ENCODE measurements at regions not wholly inside any gene's neighbourhood (a gene's known extent, or its start where the extent isn't known, plus 50 kb on each side); places are given as distances from the start of the nearest gene placed in this dataset.
"Not testable (repeated sequence)": the region's sequence is repeated elsewhere in the genome, so short reads cannot be mapped to it uniquely, and the experiment has no call there.

GRCh38 chr2:217366266-217366895 lies 506.5 kb upstream of the TNP1 start:
- DNase-seq (ENCODE audit: low read depth), result no peak

- no peak for DNase-seq (ENCODE audit: low read depth)
These were observed 505.8 kb upstream of the TNP1 start for GRCh38 chr2:217365656-217366055.

DNA sequence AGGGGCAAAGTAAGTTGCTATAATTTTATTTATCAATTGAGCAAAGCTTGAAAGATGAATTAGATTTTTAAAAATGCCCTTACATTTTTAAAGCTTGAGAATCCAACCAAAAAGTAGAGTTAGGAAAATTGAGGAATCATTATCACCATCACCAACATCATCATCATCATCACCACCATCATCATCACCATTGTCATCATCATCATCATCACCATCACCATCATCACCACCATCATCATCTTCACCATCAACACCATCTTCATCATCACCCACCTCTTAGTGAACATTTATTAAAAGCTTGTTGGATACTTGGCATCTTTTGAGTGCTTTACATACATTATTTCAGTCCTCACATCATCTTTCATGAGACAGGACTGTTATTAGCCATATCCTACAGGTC lies 504.4 kb upstream of the TNP1 start:
- DNase-seq (ENCODE audit: low read depth), result no peak

DNA sequence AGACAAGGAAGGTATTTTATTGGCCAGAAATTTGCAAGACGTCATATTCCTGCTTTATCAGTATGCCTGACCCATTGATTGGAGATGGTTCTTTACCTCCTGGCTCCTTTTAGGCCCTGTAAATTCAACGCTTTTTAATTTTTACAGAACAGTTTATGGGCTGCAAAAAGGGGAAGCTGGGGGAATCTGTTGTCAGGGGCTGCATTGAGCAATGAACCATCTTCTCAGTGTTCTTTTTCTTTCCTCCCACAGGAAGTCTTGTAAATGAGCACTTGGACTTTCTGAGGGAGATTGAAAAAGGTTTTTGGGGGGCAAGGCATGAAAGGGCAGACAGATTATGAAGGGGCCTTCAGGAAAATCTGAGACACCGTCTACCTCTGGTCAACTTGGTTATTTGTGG lies 503.6 kb upstream of the TNP1 start:
- DNase-seq (ENCODE audit: low read depth), result no peak

GRCh38 chr2:217362710-217363109 lies 502.8 kb upstream of the TNP1 start:
- no peak for DNase-seq (ENCODE audit: low read depth)

DNA sequence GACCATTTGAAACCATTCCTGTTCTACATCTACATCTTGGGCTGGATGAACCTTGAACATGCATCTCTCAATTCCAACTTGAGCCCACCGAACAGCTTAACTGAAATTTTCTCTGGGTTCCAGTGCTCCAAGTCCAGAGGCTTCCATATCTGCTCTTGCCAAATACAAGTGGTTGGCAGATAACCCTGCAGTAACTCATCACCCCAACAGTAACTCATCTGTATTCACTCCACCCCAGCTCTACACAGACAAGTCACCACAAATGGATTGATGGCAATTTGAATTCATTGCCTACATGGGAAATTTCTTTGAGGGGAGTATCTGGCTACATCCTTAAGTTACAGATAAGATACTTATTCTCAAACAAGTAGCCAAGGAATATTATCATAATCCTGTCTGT lies 502.4 kb upstream of the TNP1 start:
- no peak for DNase-seq (ENCODE audit: low read depth)

GRCh38 chr2:217361483-217361880 lies 501.6 kb upstream of the TNP1 start:
- no peak for DNase-seq (ENCODE audit: low read depth)

DNA sequence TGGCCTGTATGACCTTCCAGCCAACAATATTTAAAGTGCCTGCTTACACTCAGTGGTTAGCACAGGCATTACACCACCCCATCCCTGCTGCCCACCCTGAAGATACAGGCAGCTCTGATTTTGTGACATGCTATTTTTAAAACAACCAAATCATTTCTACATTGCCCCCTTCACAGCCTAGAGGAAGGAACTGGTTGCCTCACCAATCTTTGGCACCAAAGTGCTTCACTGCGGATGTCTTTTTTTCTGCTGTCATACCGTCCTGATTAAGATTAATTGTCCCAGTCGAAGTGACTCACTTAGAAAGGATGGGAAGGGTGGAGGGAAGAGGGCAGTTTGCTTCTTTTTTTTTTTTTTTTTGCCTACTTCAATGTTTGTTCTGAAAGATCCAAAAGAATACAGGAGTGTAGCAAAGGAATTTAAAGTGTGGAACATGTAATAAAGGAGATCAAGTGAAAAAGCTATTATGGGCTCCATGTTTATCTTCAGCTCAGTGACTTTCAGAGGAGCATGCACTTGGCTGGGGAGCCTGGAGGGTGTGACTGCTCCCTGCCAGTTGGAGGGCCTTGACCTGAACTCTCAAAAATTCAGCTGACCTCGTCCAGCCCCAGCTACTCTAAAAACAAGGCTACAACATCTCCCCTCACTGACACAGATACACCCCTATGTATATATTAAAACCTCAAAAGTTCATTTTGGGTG lies 501.1 kb upstream of the TNP1 start:
- no peak for DNase-seq (ENCODE audit: low read depth)

- DNase-seq (ENCODE audit: low read depth), result no peak
These were observed 500.2 kb upstream of the TNP1 start for GRCh38 chr2:217360111-217360510.

- DNase-seq (ENCODE audit: low read depth), result no peak
These were observed 498.2 kb upstream of the TNP1 start for GRCh38 chr2:217357886-217358620.

- no peak for DNase-seq (ENCODE audit: low read depth)
These were observed 496.9 kb upstream of the TNP1 start for GRCh38 chr2:217356781-217357180.

DNA sequence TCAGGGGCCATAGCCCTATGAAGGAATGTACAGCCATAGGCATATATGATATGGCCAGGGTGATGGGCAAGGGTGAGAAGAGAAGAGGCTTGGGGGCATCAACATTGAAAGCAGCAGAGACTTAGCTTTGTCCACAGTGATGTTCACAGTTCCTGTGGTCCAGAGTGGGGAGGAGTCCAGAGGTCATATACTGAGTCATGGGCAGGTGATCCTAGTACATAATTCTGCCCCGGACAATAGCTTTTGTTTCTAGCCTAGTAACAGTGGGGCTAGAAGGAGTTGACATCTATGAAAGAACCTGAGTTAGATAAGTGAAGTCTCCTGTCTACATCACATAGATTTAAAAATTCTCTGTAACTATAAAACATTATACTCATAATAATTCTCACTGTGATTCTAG lies 496.3 kb upstream of the TNP1 start:
- DNase-seq (ENCODE audit: low read depth), result no peak

- DNase-seq (ENCODE audit: low read depth), result no peak
These were observed 493.7 kb upstream of the TNP1 start for GRCh38 chr2:217353591-217353990.

DNA sequence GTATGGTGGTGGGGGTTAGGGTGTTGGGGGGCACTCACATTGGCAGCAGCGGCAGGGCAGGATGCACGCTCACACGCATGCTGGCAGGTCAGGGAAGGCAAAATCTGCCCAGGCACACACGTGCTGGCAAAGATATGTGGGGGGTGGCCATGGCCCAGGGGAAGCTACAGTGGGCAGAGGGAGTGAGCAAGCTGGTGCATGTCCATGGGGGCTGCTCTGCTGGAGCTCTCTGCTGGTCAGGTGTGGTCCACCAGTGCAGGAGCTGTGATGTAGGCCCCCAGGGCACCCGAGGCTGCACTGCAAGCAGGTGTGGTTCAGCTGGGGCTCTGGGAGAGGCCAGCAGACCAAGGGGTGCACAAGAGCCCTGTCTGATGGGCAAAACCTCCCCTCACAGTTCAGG lies 491.5 kb upstream of the TNP1 start:
- no peak for DNase-seq (ENCODE audit: low read depth)

DNA sequence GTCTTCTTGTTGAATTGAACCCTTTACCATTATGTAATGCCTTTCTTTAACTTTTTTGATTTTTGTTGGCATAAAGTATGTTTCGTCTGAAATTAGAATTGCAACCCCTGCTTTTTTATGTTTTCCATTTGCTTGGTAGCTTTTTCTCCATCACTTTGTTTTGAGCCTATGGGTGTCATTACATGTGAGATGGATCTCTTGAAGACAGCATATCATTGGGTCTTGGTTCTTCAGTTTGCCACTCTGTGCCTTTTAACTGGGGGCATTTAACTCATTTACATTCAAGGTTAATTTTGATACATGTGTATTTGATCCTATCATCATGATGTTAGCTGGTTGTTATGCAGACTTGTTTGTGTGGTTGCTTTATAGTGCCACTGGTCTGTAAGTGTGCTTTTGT lies 489.4 kb upstream of the TNP1 start:
- no peak for DNase-seq (ENCODE audit: low read depth)

DNA sequence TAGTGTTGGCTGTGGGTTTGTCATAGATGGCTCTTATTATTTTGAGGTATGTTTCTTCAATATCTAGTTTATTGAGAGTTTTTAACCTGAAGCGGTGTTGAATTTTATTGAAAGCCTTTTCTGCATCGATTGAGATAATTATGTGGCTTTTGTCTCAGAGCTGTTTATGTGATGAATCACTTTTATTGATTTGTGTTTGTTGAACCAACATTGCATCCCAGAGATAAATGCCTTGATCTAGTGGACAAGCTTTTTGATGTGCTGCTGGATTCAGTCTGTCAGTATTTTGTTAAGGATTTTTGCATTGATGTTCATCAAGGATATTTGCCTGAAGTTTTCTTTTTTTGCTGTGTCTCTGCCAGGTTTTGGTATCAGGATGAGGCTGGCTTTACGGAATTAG lies 487.8 kb upstream of the TNP1 start:
- DNase-seq (ENCODE audit: low read depth), result not testable (repeated sequence)

GRCh38 chr2:217346043-217346442 lies 486.2 kb upstream of the TNP1 start:
- DNase-seq (ENCODE audit: low read depth), result not testable (repeated sequence)

- DNase-seq (ENCODE audit: low read depth), result no peak
These were observed 481.0 kb upstream of the TNP1 start for GRCh38 chr2:217340899-217341298.

GRCh38 chr2:217340176-217340575 lies 480.3 kb upstream of the TNP1 start:
- DNase-seq (ENCODE audit: low read depth), result no peak

DNA sequence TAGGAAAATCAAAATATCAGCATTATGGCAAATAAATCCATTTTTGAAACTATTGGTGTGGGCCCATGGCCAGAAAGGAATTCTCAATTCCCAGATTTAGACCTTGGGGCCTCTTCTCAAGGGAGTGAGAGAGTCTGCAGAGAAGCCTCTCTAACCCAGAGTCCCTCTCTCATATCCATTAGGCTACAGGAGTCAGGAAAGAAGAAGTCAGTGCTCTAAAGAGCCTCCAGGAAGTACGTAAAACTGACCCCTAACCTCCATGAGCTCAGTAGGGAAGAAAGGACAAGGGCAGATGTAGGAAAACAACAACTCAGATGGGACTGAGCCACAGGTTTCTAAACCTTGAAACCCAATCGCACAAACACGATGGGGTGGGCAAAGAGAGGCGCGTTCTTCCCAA lies 479.9 kb upstream of the TNP1 start:
- DNase-seq (ENCODE audit: low read depth), result no peak

- DNase-seq (ENCODE audit: low read depth), result no peak
These were observed 478.5 kb upstream of the TNP1 start for GRCh38 chr2:217338306-217338916.

- no peak for DNase-seq (ENCODE audit: low read depth)
These were observed 477.9 kb upstream of the TNP1 start for GRCh38 chr2:217337771-217338170.

GRCh38 chr2:217336694-217337093 lies 476.8 kb upstream of the TNP1 start:
- DNase-seq (ENCODE audit: low read depth), result no peak

All from stimulated activated CD8-positive, alpha-beta memory T cell treated with anti-CD3 and anti-CD28 coated beads, Interleukin-12 subunit alpha, Interleukin-12 subunit beta, amount 100 ng/mL, for 1 hour (primary cell).